ENCODE measurements at regions not wholly inside any gene's neighbourhood (a gene's known extent, or its start where the extent isn't known, plus 50 kb on each side); places are given as distances from the start of the nearest gene placed in this dataset.

DNA sequence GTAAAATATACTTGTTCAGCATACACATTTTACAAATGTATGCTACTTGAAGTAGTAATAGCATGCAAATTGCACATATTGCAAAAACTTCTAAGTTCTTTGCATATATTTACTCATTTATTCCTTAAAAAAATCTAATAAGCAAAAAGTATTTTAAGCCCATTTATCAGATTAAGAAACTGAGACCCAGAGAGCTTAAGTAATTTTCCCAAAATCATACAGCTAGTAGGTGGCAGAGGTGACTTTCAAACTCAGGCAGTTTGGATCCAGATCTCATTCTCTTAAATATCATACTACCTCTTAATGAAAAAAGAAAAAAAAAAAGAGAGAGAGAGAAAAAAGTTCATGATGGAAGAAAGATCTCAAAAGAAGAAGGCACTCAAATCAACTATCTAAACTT, 157.9 kb downstream of the RPS12 start:
- DNase-seq (ENCODE audit: low read depth in 2 of 3, low spot score in 2 of 3) = no peak

DNA sequence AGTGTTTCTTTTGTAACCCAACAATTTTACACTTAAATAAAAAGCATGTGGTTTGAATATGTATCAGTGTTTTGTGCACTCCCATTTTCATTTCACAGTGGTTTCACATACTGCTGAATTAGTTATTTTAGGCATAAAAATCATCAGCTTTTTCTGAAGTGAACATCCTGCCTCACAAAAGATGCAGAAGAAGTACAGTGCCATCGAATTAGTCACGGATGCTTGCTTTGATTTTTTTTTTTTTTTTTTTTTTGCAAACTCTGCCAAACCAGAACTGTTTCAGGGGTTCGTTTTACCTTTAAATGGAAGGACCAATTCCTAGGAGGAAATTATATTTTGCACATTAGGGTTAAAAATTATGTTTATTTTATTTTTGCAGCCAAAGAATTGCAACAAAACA, 158.6 kb downstream of the RPS12 start:
- no peak for DNase-seq (ENCODE audit: low read depth in 2 of 3, low spot score in 2 of 3)

DNA sequence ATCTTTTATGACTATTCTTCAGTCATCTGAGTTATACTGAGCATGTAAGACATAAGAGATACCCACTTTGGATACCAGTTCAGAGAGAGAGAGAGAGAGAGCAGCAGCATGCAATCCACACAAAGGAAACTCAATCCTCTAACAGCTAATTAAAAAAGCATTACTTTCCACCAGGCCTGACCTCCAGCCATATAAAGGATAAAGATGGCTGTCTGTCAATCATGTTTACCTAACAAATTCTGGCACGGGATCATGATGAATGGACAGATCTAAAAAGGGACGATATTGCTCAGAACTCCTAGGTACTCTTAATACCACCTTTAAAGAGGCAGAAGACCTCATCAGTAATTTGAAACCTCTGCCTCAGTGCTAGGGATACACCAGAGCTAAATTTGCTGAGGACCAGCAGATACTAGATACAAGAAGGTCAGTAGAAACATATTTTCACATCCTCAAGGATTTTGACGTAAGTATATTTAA, 159.2 kb downstream of the RPS12 start:
- DNase-seq (ENCODE audit: low read depth in 2 of 3, low spot score in 2 of 3) = no peak

DNA sequence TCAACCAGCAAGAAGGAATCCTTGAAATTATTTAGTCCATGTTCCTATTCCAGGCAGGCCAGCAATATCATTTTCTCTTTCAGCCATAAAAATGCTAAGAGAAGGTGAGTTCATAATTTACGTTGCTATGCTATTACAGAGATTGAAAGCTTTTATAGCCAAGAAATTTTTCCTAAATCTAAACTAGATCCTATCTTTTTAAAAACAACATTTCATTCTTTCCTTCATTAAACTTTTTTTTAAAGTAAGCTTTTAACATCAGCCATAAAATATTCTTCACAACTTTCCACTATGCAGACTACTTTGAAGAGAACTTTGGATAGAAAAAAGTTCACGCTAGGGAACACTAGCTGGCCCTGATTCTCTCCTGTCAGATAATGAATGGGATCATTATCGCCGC, 159.8 kb downstream of the RPS12 start:
- DNase-seq (ENCODE audit: low read depth in 2 of 3, low spot score in 2 of 3) = no peak

DNA sequence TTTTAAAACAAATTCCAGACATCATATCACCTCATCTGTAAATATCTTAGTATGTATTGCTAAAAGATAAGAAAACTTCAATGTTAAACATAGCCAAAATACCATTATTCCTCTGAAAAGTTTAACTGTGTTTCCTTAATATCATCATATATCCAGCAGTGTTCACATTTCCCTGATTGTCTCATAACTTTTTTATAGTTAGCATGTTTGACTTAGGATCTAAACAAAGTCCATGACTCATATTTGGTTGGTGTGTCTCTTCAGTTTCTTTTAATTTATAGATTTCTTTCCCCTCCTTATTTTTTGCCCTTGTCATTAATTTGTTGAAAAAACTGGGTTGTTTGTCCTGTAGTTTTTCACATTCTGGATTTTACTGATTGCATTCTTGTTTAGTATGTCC, 163.0 kb downstream of the RPS12 start:
- no peak for DNase-seq (ENCODE audit: low read depth in 2 of 3, low spot score in 2 of 3)

DNA sequence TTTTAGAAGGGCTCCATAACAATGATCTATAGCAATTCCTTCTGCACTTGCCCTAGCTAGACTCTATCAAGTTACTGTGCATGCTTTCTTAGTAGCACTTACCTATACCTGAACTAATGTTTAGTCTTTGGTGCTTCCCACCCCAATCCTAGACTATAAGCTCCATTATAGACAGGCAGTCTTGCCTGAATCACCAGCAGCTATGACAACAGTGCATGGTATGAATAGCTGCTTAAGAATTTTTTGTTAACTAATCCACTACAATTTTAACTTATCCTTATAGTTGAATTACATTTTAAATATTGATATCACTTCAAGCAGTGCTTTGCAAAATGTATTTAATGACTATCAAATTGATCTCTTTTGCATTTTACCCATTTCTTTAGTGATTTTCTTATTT, 164.3 kb downstream of the RPS12 start:
- no peak for DNase-seq (ENCODE audit: low read depth in 2 of 3, low spot score in 2 of 3)

DNA sequence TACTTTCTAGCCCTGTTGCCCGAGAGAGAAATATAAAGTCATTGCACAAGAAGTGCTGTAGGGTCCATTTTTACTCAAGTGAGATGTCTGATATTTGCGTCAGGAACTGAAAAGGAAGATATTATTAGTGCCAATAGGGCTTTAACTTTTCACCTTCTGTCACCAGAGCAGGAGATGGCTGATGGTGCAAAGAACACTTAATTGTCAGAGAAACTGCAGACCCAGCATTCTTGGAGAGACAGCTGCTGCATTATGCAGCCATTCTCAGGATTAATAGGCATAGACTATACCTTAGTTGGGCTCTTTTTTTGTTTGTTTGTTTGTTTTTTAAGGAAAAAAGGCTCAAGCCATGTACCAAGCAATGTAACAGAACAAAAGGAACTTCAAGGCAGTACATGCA, 179.4 kb downstream of the RPS12 start:
- DNase-seq (ENCODE audit: low read depth in 2 of 3, low spot score in 2 of 3) = no peak

DNA sequence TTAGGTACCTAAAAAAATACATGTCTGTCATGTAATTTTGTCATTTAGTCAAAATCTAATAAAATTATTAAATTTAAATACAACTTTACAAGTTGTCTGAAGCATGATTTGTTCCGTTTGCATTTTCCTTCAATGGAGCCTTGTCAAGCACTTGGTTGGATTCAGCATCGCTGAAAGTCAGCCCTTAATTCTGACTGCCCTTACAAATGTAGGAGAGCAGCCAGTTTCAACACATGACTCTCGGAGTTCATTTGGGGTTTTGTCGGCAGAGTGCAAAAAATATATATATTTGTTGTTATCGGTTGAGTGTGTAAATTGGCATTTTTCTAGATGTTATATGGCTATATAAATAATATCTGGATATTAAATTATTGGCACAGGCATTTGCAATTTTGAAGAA, 180.6 kb downstream of the RPS12 start:
- no peak for DNase-seq (ENCODE audit: low read depth in 2 of 3, low spot score in 2 of 3)

DNA sequence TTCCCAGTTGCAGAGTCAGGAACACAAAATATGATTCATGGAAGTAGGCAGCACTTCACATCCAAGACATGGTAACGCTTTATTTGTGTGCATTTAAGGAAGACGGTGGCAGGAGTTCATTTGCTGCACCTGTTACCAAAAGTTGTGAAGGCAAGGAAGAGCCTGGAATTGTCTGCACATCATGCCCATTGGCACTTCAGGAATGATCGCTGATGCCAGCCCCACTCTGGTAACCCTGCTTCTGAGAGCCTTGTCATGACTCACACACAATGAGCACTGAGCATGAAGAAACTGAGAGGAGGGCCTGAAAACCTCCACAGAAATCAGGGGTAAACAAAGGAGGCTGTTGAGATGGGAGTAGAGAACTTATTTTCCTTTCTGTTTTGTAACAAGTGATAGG, 181.1 kb downstream of the RPS12 start:
- DNase-seq (ENCODE audit: low read depth in 2 of 3, low spot score in 2 of 3) = no peak

DNA sequence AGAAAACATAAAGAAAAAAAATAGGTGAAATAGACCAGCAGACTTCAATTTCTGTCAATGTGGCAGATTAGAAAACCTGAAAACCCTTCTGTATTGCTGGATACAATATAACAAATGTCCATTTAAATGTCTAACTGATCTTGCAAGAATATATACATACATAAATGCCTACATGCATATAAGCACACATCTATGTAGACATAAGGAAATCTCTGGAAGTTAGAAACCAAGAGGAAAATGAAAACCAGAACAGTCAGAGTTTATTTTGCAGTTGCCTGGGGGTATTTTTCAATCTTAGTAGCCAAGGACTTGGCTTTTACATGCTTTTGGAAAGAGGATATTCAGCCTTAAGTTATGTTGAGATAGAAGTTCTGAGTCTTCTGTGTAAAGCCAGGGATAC, 184.0 kb downstream of the RPS12 start:
- DNase-seq (ENCODE audit: low read depth in 2 of 3, low spot score in 2 of 3) = no peak

DNA sequence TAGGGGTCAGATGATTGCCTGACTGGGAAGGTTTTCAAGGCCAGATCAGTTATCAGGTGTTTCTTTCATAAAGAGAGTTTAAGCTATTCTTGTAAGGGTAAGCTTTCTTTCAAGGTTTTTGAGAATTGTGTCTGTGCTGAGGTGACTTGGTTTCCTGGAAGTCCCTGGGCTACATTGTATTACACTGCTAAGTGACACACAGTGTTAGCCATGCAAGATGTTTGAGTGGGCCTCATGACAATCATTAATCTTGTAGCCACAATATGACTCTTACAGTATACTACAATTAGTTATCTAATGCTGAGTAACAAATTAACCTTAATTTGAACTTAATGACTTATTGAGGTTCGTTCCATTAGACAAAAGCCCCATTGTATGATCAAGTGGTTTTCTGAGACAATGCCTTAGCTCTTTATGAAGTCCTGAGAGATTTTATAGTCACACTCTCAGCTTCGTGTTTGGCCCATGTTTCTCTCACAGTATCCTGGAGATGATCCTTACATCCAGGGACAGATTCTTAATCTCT, 186.7 kb downstream of the RPS12 start:
- DNase-seq (ENCODE audit: low read depth in 2 of 3, low spot score in 2 of 3) = no peak

DNA sequence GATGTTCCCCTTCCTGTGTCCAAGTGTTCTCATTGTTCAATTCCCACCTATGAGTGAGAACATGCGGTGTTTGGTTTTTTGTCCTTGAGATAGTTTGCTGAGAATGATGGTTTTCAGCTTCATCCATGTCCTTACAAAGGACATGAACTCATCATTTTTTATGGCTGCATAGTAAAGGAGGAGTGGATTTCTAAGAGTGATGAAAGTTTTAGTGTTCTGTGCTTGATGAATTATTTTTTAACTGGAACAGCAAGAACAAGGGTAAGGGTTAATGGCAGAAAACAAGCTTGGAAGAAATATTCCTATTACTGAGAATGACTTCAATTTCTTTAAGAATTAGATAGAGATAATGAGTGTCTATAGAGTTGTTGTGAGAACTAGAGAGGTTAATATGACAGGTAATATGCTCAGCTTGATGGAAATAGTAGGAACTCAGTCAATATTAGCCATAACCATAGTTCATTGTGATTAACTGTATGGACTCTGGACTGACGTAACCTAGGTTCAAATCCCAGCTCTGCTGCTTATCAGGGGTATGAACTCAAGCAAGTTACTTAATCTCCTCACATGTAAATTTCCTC, 190.0 kb downstream of the RPS12 start:
- DNase-seq (ENCODE audit: low read depth in 2 of 3, low spot score in 2 of 3) = no peak

DNA sequence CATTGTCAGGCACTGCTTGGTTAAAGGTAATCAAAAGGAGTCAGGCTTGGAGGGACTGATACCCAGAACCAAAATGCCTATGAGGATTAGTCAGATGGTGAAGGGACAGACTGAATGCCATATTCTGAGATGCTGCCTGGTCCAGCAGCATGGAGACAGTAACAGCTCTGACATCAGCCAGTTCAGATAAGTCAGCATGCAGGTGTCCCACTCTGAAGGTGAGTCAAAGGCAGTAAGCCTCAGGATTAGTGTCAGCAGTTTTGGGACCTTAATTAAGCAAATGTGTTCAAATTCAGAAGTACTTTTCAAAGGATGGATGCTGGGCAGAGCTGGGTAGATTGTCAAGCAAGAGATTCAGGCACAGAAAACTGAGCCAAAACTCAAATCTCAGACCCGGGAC, 198.4 kb downstream of the RPS12 start:
- DNase-seq (ENCODE audit: low read depth in 2 of 3, low spot score in 2 of 3) = no peak

DNA sequence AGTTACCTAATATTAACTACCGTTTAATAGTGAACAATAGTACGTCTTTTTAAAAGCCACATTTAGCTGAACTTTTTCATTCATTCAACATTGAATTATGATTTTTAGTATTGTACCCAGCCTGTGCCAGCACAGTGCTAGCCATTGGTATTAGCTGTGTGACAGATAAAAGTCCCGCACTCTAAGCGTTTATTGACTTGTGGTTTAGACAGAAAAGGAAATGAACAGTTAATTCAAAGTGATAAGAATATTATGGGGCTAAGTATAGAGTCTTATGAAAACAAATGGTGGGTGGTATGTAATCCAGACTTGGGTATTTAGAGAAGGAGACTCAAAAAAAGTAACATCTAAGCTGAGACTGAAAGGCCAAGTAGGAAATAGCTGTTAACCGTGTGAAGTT, 202.3 kb downstream of the RPS12 start:
- DNase-seq (ENCODE audit: low read depth in 2 of 3, low spot score in 2 of 3) = no peak

DNA sequence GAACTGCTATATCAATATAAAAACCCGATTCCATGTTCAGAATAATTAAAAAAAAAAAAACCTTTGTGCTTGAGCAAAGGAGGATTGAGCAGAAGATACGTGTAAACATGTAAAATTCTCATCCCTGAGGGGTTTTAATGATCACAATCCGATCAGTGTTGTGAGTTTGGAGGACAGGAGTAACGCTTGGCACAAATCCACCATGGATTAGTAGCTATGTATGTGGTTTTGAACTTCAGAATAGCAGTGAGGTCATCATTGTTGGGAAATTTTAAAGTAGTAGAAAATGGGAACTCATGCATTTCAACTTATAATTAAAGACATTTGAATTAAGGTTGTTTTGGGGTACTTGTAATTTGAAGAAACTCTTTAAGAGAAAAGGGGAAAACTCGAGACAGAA, 203.2 kb downstream of the RPS12 start:
- no peak for DNase-seq (ENCODE audit: low read depth in 2 of 3, low spot score in 2 of 3)

DNA sequence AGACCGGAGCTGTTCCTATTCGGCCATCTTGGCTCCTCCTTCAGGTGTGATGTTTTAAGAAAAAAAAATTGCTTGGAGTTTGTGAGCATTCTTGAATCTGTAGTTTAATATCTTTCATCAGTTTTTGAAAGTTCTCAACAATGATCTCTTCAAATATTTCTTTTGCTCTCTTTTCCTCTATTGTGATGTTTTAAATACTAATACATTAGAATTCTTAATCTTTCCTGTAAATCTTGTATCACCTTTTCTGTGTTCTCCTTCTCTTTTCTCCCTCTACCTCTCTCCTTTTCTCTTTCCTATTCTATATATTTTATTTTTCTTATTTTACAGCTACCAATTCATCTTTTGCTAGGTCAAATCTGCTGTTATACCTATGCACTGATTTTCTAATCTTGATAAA, 212.3 kb downstream of the RPS12 start:
- DNase-seq (ENCODE audit: low read depth in 2 of 3, low spot score in 2 of 3) = no peak

DNA sequence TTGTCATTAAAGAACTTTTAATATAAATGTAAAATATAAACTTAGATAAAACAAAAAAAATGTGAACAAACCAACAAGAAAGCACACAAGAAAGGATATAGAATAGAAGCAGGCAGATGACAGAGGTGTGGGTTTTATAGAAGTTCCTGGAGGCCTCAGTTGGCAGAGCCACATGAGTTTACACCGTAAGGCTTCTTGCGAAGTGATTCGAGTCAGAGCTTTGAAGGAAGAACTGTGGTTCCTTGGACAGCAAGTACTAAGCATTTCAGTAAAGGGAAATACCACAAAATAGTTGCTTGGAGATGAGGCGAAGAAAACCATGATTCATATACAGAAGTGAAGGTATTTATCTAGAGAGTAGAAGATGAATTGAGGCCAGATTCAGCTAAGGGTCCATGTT, 207.9 kb upstream of the EYA4 start:
- DNase-seq (ENCODE audit: low read depth in 2 of 3, low spot score in 2 of 3) = no peak

DNA sequence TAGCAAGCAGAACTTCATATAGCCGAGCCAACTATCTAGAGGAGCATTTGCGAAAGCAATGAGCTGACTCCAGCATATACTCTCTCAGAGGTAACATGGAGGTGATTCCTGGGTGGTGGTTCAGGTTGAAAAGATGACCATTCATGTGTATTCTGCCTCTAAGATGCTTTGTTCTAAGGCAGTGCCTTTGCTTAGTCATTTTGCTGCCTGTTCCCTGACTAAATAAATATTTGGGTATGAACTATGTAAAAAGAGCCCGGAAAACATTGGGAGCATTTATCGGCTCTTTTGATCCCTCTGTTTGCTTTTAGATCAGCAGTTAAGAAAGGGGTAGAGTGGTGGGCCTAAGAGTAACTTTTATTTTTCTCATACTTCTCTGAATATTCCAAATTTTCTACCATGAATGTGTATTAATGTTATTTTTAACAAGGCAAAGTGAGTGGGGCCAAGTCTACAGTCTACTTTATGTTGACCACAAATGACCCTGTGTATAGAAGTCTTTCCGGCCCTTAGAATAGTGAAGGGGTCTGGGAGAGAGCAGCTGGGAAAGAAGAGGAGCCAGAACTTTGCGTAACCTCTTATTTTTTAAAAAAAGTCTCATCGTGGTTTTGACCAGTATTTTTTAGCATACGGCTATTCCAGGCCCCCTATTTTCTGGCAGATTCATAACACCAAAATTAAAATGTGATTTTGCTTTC, 206.5 kb upstream of the EYA4 start:
- no peak for DNase-seq (ENCODE audit: low read depth in 2 of 3, low spot score in 2 of 3)

DNA sequence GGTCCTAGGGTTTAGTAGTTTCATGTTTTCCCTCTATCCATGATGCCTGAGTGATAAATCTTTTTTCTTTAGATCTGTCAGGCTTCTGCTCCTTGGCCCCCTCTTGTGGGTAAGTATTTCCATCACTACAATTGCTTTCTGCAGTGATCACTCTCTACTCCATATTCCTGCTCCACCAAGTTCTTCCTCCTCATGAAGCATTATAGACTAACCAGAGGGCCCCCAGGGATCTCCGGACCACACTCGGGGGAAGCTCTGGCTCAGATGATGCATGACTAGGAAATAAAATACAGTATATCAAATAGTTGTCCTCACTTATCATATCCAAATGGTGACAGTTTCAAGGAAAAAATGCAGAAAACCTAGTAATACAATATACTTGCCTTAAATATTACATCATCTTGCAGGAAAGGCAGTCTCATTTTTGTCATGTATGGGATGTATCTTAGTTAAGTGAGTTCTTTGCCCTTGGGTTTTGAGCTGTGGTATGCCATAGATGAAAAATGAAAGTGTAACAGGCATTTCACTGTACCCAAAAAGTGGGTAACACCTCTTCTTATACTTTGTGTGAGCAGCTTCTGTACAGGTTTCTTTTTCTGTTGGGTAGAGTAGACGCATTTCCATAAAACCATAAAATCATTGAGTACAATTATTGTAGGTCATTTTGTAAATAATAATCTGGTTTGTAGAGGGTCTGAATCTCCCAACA, 200.9 kb upstream of the EYA4 start:
- no peak for DNase-seq (ENCODE audit: low read depth in 2 of 3, low spot score in 2 of 3)

DNA sequence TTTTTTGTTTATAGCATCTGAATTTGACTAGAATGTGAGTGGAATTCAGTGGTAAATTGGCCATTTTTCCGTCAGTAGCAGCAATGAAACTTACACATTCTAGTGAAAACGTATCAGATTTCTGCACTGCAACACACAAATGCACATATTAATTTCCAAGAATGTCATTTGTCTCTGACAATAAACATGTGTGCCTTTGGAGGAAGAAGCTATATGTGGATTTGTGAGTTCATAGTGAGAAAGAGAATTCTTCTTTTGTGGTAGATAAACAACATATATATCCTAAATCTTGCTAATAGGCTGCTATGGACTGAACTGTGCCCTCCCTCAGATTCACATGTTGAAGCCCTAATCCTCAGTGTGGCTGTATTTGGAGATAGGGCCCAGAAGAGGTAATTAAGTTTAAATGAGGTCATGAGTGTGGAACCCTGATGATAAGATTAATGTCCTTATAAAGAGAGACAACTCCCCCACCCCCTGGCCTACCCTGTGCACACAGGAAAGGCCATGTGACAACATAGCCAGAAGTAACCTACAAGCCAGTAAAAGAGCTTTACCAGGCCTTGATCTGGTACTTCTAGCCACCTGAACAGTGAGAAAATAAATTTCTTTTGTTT, 200.2 kb upstream of the EYA4 start:
- no peak for DNase-seq (ENCODE audit: low read depth in 2 of 3, low spot score in 2 of 3)

DNA sequence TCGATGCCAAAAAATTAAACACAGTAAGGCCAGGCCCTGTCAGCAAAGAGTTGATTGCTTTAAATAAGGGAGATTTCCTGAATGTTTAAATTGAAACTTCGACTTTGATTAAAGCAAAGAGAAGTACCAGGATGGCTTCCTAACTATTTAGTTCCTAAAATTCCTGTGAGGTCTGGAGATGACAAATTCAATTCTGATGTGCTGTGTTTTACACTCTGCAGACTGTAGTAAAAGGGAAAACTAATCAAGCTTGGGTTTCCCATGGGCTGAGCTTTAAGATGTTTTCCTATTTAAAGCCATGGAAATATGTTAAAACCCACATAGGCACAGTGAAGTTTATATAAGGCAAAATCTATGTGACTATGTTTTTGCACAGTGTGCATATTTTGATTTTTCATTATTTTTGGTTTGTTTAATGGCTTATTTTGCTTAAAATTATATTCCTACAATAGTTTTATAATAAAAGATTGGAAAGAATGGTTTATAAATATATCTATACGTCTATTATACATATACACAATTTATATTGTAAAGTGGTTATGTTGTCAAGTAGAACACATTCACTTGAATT, 198.5 kb upstream of the EYA4 start:
- DNase-seq (ENCODE audit: low read depth in 2 of 3, low spot score in 2 of 3) = no peak

DNA sequence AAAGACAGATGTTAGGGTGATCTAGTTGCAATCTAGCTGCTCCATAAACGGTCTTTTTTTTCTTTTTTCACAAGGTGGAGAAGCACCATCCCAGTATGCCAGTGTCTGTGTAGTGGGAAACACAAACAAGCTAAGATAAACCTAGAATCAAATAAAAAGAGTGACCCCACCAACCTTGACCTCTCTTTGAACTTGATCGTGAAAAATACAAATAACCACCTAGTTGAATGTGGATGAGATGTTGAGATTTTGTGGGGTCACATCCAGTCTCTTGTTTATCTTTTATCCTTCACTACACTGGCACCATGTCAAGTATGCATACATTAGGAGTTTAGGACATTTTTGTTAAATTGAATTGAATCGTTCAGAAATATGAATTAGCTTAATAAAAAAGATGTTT, 194.6 kb upstream of the EYA4 start:
- DNase-seq (ENCODE audit: low read depth in 2 of 3, low spot score in 2 of 3) = no peak

All from activated CD8-positive, alpha-beta memory T cell treated with anti-CD3 and anti-CD28 coated beads for 48 hours (primary cell).